Lower lobe of right lung (tissue), 2 donors: ENCODE measurements at regions not wholly inside any gene's neighbourhood (a gene's known extent, or its start where the extent isn't known, plus 50 kb on each side); places are given as distances from the start of the nearest gene placed in this dataset.

ENCODE experiments used
- ATAC-seq, 2 donors: fragments of 200-7000 bp; cut with Tn5 transposase; one replicate each; pipeline ENCODE4 v1.9.1; 2020 to 2022; ENCODE audit warnings: mild to moderate bottlenecking in 2 of 2, moderate library complexity in 2 of 2
- DNase-seq: peaks from one replicate; pipeline ENCODE4 v3.0.0-alpha.2; 2020
- H3K27ac ChIP-seq: fragments of 200-600 bp; one replicate; pipeline ENCODE4 v1.8.0; 2022
- H3K27me3 ChIP-seq: fragments of 200-600 bp; one replicate; pipeline ENCODE4 v1.8.0; 2022; ENCODE audit warnings: low read depth
- H3K36me3 ChIP-seq: fragments of 200-600 bp; one replicate; pipeline ENCODE4 v1.8.0; 2022; ENCODE audit warnings: mild to moderate bottlenecking
- H3K4me1 ChIP-seq: fragments of 200-600 bp; one replicate; pipeline ENCODE4 v1.8.0; 2022
- H3K4me3 ChIP-seq: fragments of 200-600 bp; one replicate; pipeline ENCODE4 v1.8.0; 2022; ENCODE audit warnings: mild to moderate bottlenecking
- H3K9me3 ChIP-seq: fragments of 200-600 bp; one replicate; pipeline ENCODE4 v1.8.0; 2022
- intact Hi-C: fragments of 100-400 bp; cut with DNase I; formaldehyde crosslinking; loops from one replicate; pipeline ENCODE4 v1.11.0; 2022
- TF ChIP-seq, protein P1 (sequence below): fragments of 200-600 bp; IDR thresholded peaks from one replicate; pipeline ENCODE4 v1.8.0; 2022; ENCODE audit warnings: antibody characterized with exemption, mild to moderate bottlenecking
- donor health status: DM: no; HTN: yes; CAD: no; lungs with severe emphysema.

DNA sequence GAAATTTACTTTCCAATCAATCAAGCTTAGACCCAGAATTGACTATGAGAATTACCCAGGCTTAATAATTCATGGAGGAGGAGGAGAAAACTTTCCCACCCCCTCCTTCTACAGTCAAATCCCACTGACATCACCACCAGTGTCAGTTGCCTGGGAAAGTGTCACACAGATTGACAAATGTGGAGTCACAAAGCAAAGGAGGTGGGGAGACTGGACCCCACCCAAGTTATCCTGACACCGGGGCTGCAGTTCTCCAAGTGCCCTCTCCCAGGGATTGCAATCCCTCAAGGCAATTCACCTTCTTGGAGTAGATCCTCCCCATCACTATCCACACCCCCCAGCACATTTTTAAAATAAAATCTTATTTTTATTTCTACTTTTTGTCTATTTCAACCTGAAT is 100.2 kb upstream of the CDH11 start:
- no peaks in the 10 kb centered on the region for H3K9me3 ChIP-seq
- no peaks in the 10 kb centered on the region for H3K4me1 ChIP-seq
- no peak overlapping the region for H3K27ac ChIP-seq
- DNase-seq (no peak), ATAC-seq (no peak)
- intact Hi-C loops, result no loop called here
- H3K27me3 ChIP-seq, result no peaks in the 10 kb centered on the region
- H3K4me3 ChIP-seq, result no peak overlapping the region
- H3K36me3 ChIP-seq, result no peaks in the 10 kb centered on the region
- TF ChIP-seq, protein P1, sequence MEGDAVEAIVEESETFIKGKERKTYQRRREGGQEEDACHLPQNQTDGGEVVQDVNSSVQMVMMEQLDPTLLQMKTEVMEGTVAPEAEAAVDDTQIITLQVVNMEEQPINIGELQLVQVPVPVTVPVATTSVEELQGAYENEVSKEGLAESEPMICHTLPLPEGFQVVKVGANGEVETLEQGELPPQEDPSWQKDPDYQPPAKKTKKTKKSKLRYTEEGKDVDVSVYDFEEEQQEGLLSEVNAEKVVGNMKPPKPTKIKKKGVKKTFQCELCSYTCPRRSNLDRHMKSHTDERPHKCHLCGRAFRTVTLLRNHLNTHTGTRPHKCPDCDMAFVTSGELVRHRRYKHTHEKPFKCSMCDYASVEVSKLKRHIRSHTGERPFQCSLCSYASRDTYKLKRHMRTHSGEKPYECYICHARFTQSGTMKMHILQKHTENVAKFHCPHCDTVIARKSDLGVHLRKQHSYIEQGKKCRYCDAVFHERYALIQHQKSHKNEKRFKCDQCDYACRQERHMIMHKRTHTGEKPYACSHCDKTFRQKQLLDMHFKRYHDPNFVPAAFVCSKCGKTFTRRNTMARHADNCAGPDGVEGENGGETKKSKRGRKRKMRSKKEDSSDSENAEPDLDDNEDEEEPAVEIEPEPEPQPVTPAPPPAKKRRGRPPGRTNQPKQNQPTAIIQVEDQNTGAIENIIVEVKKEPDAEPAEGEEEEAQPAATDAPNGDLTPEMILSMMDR, result no peak

DNA sequence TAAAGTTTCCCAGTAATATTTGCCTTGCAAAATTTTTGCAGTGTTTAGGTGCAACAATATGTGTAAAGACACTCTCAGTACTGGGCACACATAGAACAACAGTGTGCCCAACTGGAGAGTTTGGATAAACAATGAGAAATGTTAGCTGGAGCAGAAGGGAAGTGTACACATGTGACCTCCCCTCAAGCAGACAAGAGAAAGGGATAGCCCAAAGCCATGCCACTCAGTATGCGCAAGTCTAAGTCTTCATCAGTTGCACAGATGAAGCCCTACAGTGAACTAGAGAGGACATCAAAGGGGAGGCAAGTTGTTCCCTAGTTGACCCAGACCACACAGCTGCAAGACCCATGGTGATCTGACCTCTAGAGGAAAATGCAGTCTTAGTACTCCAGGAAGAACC is 97.9 kb upstream of the CDH11 start:
- DNase-seq, result no peak
- H3K36me3 ChIP-seq, result no peaks in the 10 kb centered on the region
- intact Hi-C loops, result no loop called here
- no peak overlapping the region for H3K27ac ChIP-seq
- ATAC-seq, result no peak
- no peaks in the 10 kb centered on the region for H3K9me3 ChIP-seq
- TF ChIP-seq, protein P1, result no peak
- no peak overlapping the region for H3K4me3 ChIP-seq
- H3K27me3 ChIP-seq, result no peaks in the 10 kb centered on the region
- H3K4me1 ChIP-seq, result no peaks in the 10 kb centered on the region

DNA sequence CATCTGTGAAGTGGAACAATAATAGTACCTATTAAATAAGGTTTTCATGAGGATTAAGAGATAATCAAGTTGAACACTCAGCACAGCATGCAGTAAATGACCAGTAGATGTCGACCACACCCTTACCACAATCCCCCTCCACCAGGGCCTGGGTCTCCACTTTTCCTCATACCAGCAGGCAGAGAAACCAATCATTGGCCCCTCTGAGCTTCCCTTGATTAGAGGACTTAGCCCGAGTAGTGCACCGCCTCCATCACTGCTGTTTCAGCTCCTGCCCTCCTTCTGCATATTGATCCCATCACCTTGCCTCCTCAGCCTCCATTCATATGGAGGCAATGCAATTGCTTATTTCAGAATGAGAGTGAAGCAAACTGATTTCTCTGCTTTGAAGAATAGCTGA is 96.5 kb upstream of the CDH11 start:
- TF ChIP-seq, protein P1, result no peak
- Histone ChIP-seq H3K4me1 (no peaks in the 10 kb centered on the region), H3K27me3 (no peaks in the 10 kb centered on the region), H3K36me3 (no peaks in the 10 kb centered on the region), H3K4me3 (no peak overlapping the region), H3K9me3 (no peaks in the 10 kb centered on the region), H3K27ac (no peak overlapping the region)
- ATAC-seq, result no peak
- intact Hi-C loops, result no loop called here
- DNase-seq, result no peak

DNA sequence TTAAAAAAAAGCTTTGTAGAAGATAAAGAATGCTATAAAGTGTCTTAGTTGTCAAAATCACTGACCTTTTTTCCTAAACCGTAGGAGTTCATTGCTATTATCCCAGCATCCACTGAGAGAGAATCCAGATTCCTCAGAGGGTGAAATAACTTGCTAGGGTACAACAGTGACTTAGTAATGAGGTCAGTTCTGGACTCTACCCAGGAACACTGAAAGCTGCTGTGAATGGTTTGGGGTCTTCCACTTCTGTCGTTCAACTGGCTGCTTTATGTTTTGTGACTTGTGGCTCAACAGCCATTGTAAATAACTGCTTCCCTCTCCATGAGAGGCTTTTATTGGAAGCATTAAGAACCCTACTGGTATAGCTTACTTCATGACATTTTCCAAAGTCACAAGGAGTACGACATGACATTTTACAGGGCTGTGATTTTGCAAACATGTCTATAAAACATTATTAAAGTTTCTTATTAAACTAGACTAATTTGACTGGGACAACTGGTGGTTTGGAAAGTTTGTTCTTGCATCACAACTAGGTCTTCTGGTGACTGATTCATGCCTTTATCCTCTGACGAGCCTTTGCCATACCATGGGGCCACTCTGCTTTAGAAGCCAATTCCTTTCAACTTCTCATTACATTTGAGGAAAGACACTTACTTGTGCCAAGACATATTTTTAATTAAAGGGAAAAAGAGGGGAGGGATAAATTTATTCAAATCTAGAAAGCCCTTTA is 92.2 kb upstream of the CDH11 start:
- no peaks in the 10 kb centered on the region for H3K9me3 ChIP-seq
- H3K4me1 ChIP-seq, result no peaks in the 10 kb centered on the region
- ATAC-seq (no peak), DNase-seq (no peak)
- no peak overlapping the region for H3K27ac ChIP-seq
- intact Hi-C loops, result no loop called here
- no peaks in the 10 kb centered on the region for H3K36me3 ChIP-seq
- no peak overlapping the region for H3K4me3 ChIP-seq
- TF ChIP-seq, protein P1, result no peak
- no peaks in the 10 kb centered on the region for H3K27me3 ChIP-seq

DNA sequence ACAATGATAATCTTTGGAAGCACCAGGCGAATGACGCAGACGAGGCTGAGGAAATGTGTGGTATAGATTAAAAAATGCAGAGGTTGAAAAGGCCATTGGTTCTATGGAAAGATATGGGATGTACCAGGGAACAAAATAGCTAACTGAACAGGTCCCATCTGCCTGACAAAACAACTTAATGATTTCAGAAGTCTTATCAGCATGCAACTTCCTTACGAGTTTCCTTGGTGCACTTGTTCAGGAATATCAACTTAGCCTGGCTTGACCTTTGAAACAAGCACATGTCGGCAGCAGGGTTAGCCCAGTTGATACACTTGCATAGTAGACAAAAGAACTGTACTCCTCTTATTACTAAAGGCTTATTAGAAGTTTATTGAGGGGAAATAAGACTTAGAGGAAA is 90.9 kb upstream of the CDH11 start:
- ATAC-seq (no peak), DNase-seq (no peak)
- Histone ChIP-seq H3K27me3 (no peaks in the 10 kb centered on the region), H3K9me3 (no peaks in the 10 kb centered on the region), H3K36me3 (no peaks in the 10 kb centered on the region), H3K4me1 (no peaks in the 10 kb centered on the region), H3K27ac (no peak overlapping the region), H3K4me3 (no peak overlapping the region)
- intact Hi-C loops, result no loop called here
- TF ChIP-seq, protein P1, result no peak
